AG04449 (cell line): ENCODE measurements at regions not wholly inside any gene's neighbourhood (a gene's known extent, or its start where the extent isn't known, plus 50 kb on each side); places are given as distances from the start of the nearest gene placed in this dataset.

ENCODE experiments used
- CTCF ChIA-PET: fragments of 350-600 bp; formaldehyde crosslinking; extraction: SDS; loops from one replicate; lab custom pipeline; 2021; ENCODE audit warnings: antibody characterized with exemption; lab: Yijun Ruan, JAX
- POLR2A ChIA-PET: fragments of 400-600, 350-600 bp; formaldehyde crosslinking; extraction: SDS; loops from one replicate; lab custom pipeline; 2020; ENCODE audit warnings: antibody characterized with exemption, inconsistent platforms; lab: Yijun Ruan, JAX
- DNase-seq: peaks from one replicate; pipeline ENCODE4 v3.0.0-alpha.2; 2010; ENCODE audit warnings: low read depth, low spot score
- H3K4me3 ChIP-seq: 2 replicates; pipeline ENCODE4 v1.5.1; 2011; ENCODE audit warnings: low read depth, mild to moderate bottlenecking, control low read depth, low read length
- TF ChIP-seq, protein P1 (sequence below): IDR thresholded peaks from one replicate; pipeline ENCODE4 v1.5.1; 2011; ENCODE audit warnings: mild to moderate bottlenecking, moderate library complexity, low read length, control low read depth, inconsistent platforms; ENCODE audit not compliant: insufficient read depth; ENCODE audit errors: missing control alignments

DNA sequence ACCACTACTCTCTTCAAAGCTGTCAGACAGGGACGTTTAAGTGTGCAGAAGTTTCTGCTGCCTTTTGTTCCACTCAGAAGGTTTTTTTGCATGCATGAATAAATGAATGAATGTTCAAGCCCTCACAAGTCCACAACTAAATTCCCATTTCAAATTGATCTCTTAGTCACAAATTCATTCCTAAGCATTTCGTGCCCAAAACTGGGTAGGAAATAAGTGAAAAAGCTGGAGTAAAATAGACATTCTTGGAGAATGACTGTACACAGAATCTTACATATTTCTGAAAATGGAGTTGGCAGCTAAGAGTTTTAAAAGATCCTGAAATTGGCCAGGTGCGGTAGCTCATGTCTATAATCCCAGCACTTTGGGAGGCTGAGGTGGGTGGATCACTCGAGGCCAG lies 117.6 kb downstream of the PERP start:
- H3K4me3 ChIP-seq, result no peak overlapping the region
- ChIA-PET POLR2A (no interaction called here), CTCF (interaction anchor here (1.7 to 4.7 kb wide), 4 partner anchors 11 to 119 kb away, joined by 9 to 17 read pairs (median 14); no protein-coding TSS in a partner anchor)
- DNase-seq, result no peak
- TF ChIP-seq, protein P1, sequence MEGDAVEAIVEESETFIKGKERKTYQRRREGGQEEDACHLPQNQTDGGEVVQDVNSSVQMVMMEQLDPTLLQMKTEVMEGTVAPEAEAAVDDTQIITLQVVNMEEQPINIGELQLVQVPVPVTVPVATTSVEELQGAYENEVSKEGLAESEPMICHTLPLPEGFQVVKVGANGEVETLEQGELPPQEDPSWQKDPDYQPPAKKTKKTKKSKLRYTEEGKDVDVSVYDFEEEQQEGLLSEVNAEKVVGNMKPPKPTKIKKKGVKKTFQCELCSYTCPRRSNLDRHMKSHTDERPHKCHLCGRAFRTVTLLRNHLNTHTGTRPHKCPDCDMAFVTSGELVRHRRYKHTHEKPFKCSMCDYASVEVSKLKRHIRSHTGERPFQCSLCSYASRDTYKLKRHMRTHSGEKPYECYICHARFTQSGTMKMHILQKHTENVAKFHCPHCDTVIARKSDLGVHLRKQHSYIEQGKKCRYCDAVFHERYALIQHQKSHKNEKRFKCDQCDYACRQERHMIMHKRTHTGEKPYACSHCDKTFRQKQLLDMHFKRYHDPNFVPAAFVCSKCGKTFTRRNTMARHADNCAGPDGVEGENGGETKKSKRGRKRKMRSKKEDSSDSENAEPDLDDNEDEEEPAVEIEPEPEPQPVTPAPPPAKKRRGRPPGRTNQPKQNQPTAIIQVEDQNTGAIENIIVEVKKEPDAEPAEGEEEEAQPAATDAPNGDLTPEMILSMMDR, result no peak

DNA sequence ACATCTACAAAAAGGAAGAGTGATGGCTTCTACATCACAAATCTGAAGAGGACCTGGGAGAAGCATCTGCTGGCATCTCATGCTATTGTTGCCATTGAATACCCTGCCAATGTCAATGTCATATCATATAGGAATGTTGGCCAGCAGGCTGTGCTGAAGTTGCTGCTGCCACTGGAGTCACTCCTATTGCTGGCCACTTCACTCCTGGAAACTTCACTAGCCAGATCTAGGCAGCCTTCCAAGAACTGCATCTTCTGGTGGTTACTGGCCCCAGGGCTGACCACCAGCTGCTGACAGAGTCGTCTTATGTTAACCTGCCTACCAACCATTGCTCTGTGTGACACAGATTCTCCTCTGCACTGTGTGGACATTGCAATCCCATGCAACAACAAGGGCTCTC lies 111.8 kb downstream of the PERP start:
- POLR2A ChIA-PET, result no interaction called here
- no peak for DNase-seq
- H3K4me3 ChIP-seq, result no peak overlapping the region
- TF ChIP-seq, protein P1, result no peak
- CTCF ChIA-PET, result interaction anchor here (2.5 to 2.9 kb wide), 2 partner anchors 11 to 113 kb away, joined by 19 to 21 read pairs; no protein-coding TSS in a partner anchor

DNA sequence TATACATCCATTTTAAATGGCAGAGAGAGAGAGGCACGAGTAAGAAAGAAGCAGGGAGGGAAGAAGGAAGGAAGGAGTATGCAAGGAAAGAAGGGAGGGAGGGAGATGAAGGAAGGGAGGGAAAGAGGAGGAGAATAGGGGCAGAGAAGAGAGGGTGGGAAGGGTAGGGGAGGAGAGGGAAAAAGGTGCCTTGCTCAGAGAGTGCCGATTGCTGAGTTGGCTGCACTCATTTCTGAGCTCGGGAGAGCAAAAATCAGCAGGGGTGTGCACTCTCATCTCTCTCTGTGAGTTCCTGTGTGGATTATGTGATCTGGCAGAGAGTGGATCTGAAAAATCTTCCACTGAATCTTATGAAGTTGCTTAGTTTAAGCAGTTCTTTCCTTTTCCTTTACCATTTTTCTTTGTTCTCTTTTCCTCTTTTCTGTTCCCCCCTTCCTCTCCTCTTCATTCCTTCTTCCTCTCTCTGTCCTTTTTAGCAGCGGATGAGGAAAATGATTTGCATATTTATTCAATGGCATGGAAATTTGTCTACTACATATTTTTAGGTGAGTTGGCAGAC lies 108.7 kb downstream of the PERP start:
- H3K4me3 ChIP-seq, result no peak overlapping the region
- ChIA-PET CTCF (interaction anchor here (11.4 kb wide), 1 partner anchor 110 kb away, joined by 203 read pairs; no protein-coding TSS in a partner anchor), POLR2A (no interaction called here)
- TF ChIP-seq, protein P1, result no peak
- no peak for DNase-seq

DNA sequence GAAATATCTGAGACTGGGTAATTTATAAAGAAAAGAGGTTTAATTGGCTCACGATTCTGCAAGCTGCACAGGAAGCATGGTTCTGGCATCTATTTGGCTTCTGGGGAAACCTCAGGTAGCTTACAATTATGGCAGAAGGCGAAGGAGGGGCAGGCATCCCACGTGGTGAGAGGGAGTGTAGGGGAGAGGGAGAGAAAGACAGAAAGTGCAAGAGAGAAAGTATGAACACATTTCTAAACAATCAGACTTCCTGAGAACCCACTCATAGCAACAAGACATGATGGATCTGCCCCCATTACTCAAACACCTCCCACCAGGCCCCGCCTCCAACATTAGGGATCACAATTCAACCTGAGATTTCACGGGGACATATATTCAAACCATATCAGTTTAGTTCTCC lies 107.4 kb downstream of the PERP start:
- POLR2A ChIA-PET, result no interaction called here
- no peak for DNase-seq
- CTCF ChIA-PET, result interaction anchor here (0.7 to 11.7 kb wide), 9 partner anchors 8 to 115 kb away, joined by 3 to 203 read pairs (median 6); partner anchors contain the start of gene PERP
- H3K4me3 ChIP-seq, result no peak overlapping the region
- TF ChIP-seq, protein P1, result no peak

DNA sequence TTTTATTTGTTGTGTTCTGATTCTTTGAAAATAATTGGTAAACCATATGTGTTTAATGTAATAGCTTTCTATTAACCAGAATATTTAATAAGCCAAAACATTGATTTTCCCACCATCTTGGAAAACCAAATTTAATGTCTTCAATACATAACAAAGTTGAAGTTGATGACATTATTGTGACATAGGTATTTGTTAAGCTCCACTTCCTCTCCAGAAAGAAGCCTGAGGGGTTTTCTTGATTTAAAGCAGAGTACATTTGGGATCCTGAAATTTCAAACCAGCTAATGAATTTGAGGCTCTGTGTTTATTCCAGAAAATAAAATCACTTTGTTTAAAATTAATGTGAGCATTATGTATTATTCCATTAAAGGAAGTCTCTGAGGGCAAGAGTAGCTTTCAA lies 106.3 kb downstream of the PERP start:
- DNase-seq, result no peak
- H3K4me3 ChIP-seq, result no peak overlapping the region
- ChIA-PET CTCF (interaction anchor here (0.7 to 11.7 kb wide), 24 partner anchors 8 to 907 kb away, joined by 3 to 203 read pairs (median 3); partner anchors contain the start of genes HEBP2 and PERP), POLR2A (no interaction called here)
- TF ChIP-seq, protein P1, result no peak

DNA sequence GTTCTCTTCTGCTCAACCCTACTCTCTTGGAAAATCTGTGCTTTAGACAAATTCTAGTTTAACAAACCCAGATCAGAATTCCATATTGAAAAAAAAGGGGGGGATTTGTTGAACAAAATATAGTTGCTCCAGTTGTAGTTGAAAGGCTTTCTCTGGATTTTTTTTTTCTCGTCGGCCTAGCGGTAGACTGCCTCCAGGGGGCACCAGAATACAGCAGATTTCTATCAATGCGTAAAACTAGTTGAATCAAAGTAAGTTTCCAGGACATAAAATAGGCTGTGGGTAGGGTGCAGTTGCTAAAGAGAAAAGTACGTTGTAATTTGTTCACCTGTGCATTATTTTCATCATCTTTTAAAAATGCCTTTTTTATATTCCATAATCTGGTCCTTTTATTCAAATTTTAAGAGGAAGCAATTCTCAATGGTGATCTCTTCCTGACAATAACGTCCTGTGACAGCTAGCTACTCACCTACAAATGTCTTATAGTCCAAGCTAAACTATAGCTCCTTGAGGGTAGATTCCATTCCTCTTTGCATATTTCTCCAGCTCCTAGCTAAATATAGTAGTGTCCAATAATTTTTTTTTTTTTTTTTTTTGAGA lies 105.4 kb downstream of the PERP start:
- ChIA-PET CTCF (interaction anchor here (0.8 to 11.7 kb wide), 15 partner anchors 9 to 522 kb away, joined by 3 to 203 read pairs (median 6); partner anchors contain the start of gene PERP), POLR2A (no interaction called here)
- TF ChIP-seq, protein P1, result peak; percentile 73
- DNase-seq, result no peak
- H3K4me3 ChIP-seq, result no peak overlapping the region
